ENCODE measurements at regions not wholly inside any gene's neighbourhood (a gene's known extent, or its start where the extent isn't known, plus 50 kb on each side); places are given as distances from the start of the nearest gene placed in this dataset.
A peak's percentile ranks its signal among the peaks of the same experiment; 100 is the strongest.

DNA sequence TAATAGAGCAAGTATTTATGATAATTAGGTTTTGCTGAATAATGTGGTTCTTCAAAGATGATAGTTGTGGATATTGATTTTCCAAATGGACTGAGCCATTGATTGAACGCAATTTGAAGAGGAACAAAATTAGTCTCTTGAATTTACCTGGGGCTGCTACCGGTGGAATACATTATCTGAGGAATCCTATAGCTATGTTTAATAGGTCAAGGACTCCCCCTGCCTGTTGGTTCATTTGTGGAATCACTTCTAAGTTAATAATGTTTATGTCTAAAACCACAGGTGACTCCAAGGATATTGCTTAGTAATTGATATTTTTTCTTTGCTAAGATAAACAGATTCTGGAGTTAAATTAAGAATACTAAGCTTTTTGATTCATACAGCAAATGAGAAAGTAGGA, 576.0 kb upstream of the PABPC4L start:
- TF ChIP-seq, protein P1, sequence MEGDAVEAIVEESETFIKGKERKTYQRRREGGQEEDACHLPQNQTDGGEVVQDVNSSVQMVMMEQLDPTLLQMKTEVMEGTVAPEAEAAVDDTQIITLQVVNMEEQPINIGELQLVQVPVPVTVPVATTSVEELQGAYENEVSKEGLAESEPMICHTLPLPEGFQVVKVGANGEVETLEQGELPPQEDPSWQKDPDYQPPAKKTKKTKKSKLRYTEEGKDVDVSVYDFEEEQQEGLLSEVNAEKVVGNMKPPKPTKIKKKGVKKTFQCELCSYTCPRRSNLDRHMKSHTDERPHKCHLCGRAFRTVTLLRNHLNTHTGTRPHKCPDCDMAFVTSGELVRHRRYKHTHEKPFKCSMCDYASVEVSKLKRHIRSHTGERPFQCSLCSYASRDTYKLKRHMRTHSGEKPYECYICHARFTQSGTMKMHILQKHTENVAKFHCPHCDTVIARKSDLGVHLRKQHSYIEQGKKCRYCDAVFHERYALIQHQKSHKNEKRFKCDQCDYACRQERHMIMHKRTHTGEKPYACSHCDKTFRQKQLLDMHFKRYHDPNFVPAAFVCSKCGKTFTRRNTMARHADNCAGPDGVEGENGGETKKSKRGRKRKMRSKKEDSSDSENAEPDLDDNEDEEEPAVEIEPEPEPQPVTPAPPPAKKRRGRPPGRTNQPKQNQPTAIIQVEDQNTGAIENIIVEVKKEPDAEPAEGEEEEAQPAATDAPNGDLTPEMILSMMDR (conservative IDR thresholded peaks at IDR 0.05; ENCODE audit: low read depth, low read length), result no peak
- H3K4me3 ChIP-seq (ENCODE audit: low read depth, low read length), result no peak overlapping the region
- peak; percentile 6 for DNase-seq (ENCODE audit: low read depth)

DNA sequence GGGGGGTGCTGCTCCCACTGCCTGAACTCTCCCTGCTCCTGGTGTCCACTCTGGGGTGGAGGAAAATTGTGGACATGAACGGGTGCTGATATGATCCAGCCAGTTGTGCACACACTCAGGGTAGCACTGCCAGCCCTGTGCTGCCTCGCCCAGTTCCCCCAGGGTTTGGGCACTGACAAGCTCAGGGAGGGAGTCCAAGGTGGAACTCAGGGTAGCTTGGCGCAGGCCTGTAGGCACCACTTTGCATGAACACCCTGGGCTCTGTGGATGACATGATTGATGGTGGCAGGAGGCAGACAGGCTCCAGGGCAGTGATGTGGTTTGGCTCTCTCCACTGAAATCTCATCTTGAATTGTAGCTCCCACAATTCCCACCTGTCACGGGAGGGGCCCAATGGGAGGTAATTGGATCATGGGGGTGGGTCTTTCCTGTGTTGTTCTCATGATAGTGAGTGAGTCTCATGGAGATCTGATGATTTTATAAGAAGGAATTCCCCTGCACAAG, 572.0 kb upstream of the PABPC4L start:
- TF ChIP-seq, protein P1 (conservative IDR thresholded peaks at IDR 0.05; ENCODE audit: low read depth, low read length), result no peak
- no peak for DNase-seq (ENCODE audit: low read depth)
- H3K4me3 ChIP-seq (ENCODE audit: low read depth, low read length), result no peak overlapping the region

DNA sequence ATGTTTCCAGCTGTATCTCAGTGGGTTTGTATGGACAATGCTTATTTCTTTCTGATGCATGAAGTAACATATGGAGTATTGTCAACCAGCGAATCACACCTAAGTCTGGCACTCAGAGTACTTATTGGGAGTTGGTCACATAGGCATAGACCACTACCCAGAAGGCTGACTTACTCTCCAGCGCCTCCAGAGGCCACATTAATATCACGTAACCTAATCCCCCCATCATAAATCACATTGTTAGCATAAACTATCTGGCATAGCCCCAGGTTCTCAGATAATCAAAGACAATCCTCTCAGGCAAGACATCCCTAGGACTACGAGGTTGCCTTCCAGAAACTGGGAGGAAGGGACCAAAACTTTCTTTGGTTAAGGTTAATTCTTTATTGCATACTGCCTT, 560.5 kb upstream of the PABPC4L start:
- H3K4me3 ChIP-seq (ENCODE audit: low read depth, low read length), result no peak overlapping the region
- no peak for DNase-seq (ENCODE audit: low read depth)
- TF ChIP-seq, protein P1 (conservative IDR thresholded peaks at IDR 0.05; ENCODE audit: low read depth, low read length), result peak; percentile 5

DNA sequence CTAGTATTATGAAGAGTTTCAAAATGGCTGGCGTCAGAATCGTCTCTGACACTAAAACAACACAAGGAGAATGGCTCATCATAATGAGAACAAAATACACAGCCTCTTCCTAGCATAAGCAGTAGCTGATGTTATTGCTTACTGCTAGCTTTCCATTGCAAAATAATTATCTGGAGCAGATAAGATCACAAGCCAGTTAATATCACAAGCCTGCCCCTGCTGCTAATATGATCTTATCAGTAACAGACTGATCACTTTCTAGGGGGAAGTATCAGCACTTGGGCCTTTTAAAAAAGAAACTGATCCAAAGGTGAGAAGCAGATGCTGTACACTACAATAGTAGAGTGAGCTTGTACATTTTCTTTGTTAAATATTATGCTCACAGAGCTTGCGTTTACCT, 554.8 kb upstream of the PABPC4L start:
- no peak overlapping the region for H3K4me3 ChIP-seq (ENCODE audit: low read depth, low read length)
- no peak for DNase-seq (ENCODE audit: low read depth)
- TF ChIP-seq, protein P1 (conservative IDR thresholded peaks at IDR 0.05; ENCODE audit: low read depth, low read length), result no peak

GRCh38 chr4:134754301-134755019, 552.9 kb upstream of the PABPC4L start:
- H3K4me3 ChIP-seq (ENCODE audit: low read depth, low read length), result no peak overlapping the region
- TF ChIP-seq, protein P1 (conservative IDR thresholded peaks at IDR 0.05; ENCODE audit: low read depth, low read length), result no peak
- no peak for DNase-seq (ENCODE audit: low read depth)

GRCh38 chr4:134753390-134753789, 551.8 kb upstream of the PABPC4L start:
- H3K4me3 ChIP-seq (ENCODE audit: low read depth, low read length), result no peak overlapping the region
- no peak for DNase-seq (ENCODE audit: low read depth)
- TF ChIP-seq, protein P1 (conservative IDR thresholded peaks at IDR 0.05; ENCODE audit: low read depth, low read length), result no peak

Measured in choroid plexus epithelial cell (primary cell).